Cardiac muscle cell (in vitro differentiated cells and primary cell): ENCODE measurements at regions not wholly inside any gene's neighbourhood (a gene's known extent, or its start where the extent isn't known, plus 50 kb on each side); places are given as distances from the start of the nearest gene placed in this dataset.

ENCODE experiments used
- DNase-seq, 2 donors: peaks; one replicate each; pipeline versions ENCODE4 v3.0.0 to v3.0.0-alpha.2; 2010 to 2017; ENCODE audit warnings: low read depth in 1 of 2, low spot score in 1 of 2
- H3K27ac ChIP-seq: fragments of 200-600 bp; sonication (generic); 2 replicates; pipeline ENCODE4 v1.5.1; 2016
- H3K27me3 ChIP-seq: fragments of 200-600 bp; sonication (generic); 2 replicates; pipeline ENCODE4 v1.6.0; 2016; ENCODE audit warnings: control low read depth
- H3K36me3 ChIP-seq: fragments of 200-600 bp; sonication (generic); 2 replicates; pipeline ENCODE4 v1.5.1; 2016; ENCODE audit warnings: control low read depth
- H3K4me1 ChIP-seq: fragments of 200-600 bp; sonication (generic); 2 replicates; pipeline ENCODE4 v1.8.1; 2017; ENCODE audit warnings: low read depth, mild to moderate bottlenecking, mixed run types
- H3K4me3 ChIP-seq: fragments of 200-600 bp; sonication (generic); 2 replicates; pipeline ENCODE4 v1.5.1; 2016; ENCODE audit warnings: mild to moderate bottlenecking
- H3K9me3 ChIP-seq: fragments of 200-600 bp; sonication (generic); 2 replicates; pipeline ENCODE4 v1.5.1; 2017; ENCODE audit warnings: low read depth, mild to moderate bottlenecking, control low read depth
- TF ChIP-seq, protein P1 (sequence below): IDR thresholded peaks from 2 replicates; pipeline ENCODE4 v1.5.1; 2012; ENCODE audit warnings: low read depth, mild to moderate bottlenecking, low read length

DNA sequence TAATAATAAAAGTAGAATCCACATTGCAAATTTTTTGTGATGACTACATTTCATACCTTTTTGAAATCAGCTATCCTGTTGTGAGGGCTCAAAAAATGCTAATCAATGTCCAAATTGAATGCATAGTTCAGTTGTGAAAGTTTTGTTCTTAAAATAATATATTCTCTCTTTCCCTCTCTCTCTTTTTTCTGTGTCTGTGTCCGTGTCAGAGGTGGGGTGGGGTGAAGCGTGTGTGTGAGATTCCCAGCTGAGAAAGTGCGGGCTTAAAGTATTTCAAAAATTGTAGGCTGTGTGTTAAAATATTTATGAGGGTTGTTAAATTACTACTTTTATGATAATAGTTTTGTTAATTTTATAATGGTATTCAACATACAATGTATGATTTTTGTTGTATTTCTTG is 388.0 kb upstream of the LRRTM4 start:
- no peak for DNase-seq
- no peaks in the 10 kb centered on the region for H3K36me3 ChIP-seq
- no peak overlapping the region for H3K27ac ChIP-seq
- H3K9me3 ChIP-seq, result no peaks in the 10 kb centered on the region
- no peak overlapping the region for H3K4me3 ChIP-seq
- no peaks in the 10 kb centered on the region for H3K4me1 ChIP-seq
- TF ChIP-seq, protein P1, sequence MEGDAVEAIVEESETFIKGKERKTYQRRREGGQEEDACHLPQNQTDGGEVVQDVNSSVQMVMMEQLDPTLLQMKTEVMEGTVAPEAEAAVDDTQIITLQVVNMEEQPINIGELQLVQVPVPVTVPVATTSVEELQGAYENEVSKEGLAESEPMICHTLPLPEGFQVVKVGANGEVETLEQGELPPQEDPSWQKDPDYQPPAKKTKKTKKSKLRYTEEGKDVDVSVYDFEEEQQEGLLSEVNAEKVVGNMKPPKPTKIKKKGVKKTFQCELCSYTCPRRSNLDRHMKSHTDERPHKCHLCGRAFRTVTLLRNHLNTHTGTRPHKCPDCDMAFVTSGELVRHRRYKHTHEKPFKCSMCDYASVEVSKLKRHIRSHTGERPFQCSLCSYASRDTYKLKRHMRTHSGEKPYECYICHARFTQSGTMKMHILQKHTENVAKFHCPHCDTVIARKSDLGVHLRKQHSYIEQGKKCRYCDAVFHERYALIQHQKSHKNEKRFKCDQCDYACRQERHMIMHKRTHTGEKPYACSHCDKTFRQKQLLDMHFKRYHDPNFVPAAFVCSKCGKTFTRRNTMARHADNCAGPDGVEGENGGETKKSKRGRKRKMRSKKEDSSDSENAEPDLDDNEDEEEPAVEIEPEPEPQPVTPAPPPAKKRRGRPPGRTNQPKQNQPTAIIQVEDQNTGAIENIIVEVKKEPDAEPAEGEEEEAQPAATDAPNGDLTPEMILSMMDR, result no peak
- no peaks in the 10 kb centered on the region for H3K27me3 ChIP-seq

DNA sequence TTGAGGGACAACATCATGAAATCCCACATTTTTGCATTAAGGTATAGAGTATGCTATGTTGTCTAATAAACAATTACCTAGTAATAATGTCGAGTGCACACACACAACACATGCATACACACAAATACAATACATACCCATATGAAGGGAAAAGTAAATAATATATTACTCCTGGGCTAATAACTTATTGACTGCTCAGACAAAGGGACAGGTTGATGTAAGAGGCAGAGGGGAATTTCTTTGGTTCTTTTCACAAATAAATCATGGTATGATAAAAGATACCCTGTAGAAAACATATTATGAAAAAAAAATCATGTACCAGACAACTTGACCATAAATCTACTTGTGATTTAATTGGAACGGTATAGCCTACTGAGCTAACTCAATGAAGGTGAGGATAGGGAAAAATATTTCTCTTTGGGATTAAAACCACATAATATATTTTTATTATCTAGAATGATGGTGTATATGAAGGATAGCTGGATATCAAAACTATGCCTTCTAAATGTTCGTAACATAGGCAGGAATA is 398.7 kb upstream of the LRRTM4 start:
- H3K36me3 ChIP-seq, result no peaks in the 10 kb centered on the region
- no peaks in the 10 kb centered on the region for H3K27me3 ChIP-seq
- H3K27ac ChIP-seq, result no peak overlapping the region
- H3K4me3 ChIP-seq, result no peak overlapping the region
- DNase-seq, result no peak
- no peaks in the 10 kb centered on the region for H3K4me1 ChIP-seq
- H3K9me3 ChIP-seq, result no peaks in the 10 kb centered on the region
- TF ChIP-seq, protein P1, result no peak

DNA sequence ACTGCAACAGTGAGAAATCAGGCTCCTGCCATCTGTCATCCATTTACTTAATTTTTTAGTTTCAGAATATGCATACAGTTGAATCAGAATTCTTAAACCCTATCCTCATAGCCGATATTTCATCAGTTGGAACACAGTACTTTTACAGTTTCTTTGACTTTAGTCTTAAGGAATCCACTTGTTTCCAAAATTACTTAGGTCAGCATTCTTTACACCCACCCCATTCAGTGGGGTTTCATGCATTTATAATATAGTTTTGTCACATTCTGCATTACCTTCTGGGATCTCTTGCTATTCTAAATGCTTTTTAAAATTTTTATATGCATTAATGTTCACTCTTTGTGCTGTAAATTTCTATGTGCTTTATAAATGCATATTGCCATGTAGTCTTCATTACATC is 400.4 kb upstream of the LRRTM4 start:
- no peaks in the 10 kb centered on the region for H3K36me3 ChIP-seq
- H3K4me3 ChIP-seq, result no peak overlapping the region
- no peak overlapping the region for H3K27ac ChIP-seq
- H3K4me1 ChIP-seq, result no peaks in the 10 kb centered on the region
- no peaks in the 10 kb centered on the region for H3K9me3 ChIP-seq
- TF ChIP-seq, protein P1, result no peak
- H3K27me3 ChIP-seq, result no peaks in the 10 kb centered on the region
- no peak for DNase-seq

DNA sequence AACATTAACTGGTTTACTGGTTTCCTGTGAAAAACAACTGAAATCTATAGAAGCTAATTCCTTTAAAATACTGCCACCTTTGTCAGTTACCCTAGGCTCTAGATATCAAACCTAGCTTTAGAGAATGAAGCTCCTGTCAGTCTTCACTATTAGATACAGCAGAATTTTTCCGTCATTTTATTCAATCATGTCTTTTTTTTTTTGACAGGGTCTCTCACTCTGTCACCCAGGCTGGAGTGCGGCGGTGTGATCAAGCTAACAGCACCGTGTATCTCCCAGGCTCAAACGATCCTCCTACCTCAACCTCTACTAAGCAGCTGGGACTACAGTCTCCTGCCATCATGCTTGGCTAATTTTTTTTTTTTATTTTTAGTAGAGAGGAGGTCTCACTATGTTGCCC is 415.2 kb upstream of the LRRTM4 start:
- H3K9me3 ChIP-seq, result no peaks in the 10 kb centered on the region
- H3K27me3 ChIP-seq, result no peaks in the 10 kb centered on the region
- TF ChIP-seq, protein P1, result no peak
- H3K4me1 ChIP-seq, result no peaks in the 10 kb centered on the region
- no peaks in the 10 kb centered on the region for H3K36me3 ChIP-seq
- no peak overlapping the region for H3K4me3 ChIP-seq
- no peak overlapping the region for H3K27ac ChIP-seq
- no peak for DNase-seq

DNA sequence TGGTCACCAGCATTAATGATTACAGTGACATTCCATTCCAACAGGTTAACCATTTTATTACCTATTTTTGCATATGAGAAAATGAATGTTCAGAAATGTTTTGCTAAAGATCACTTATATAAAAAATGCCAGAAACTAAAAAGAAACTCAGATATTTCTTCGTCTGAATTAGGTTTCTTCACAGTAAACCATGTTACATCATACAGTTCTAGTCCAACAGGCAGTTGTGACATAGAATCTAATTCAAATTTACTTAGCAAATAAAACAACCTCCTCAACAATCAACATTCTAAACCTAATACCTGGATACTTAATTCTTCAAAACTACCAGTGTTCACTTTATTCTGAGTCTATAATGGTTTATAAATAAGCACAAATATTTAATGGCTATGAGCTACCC is 416.3 kb upstream of the LRRTM4 start:
- H3K4me3 ChIP-seq, result no peak overlapping the region
- H3K9me3 ChIP-seq, result no peaks in the 10 kb centered on the region
- TF ChIP-seq, protein P1, result no peak
- no peaks in the 10 kb centered on the region for H3K4me1 ChIP-seq
- H3K27ac ChIP-seq, result no peak overlapping the region
- DNase-seq, result no peak
- no peaks in the 10 kb centered on the region for H3K36me3 ChIP-seq
- H3K27me3 ChIP-seq, result no peaks in the 10 kb centered on the region

DNA sequence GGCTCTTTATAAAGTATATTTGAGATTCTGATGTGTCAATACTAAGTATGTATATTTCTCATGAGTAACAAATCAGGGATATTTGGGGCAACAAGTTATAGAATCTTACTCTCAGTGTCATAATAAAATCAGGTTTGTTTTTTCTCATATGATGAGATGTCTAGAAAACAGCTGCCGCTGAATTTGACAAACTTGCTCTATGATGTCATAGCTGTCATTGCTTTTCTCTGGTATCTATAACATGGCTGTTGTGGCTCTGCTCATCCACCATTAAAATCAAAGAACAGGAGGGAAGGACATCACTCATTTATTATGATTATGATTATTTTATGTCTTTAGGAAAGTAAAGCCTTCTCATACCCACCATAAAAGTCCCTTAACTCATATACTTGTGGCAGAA is 417.2 kb upstream of the LRRTM4 start:
- TF ChIP-seq, protein P1, result no peak
- H3K27ac ChIP-seq, result no peak overlapping the region

More for the DNA sequence above, 417.2 kb upstream of the LRRTM4 start:
- Histone ChIP-seq H3K9me3 (no peaks in the 10 kb centered on the region), H3K36me3 (no peaks in the 10 kb centered on the region), H3K27me3 (no peaks in the 10 kb centered on the region), H3K4me1 (no peaks in the 10 kb centered on the region), H3K4me3 (no peak overlapping the region)
- no peak for DNase-seq
